ENCODE measurements at regions not wholly inside any gene's neighbourhood (a gene's known extent, or its start where the extent isn't known, plus 50 kb on each side); places are given as distances from the start of the nearest gene placed in this dataset.

- TF ChIP-seq CTCF (IDR thresholded peaks at IDR 0.05) (no peak), POLR2A (IDR thresholded peaks at IDR 0.05) (no peak)
Observed at GRCh38 chr13:24027494-24027893, 130.2 kb upstream of the C1QTNF9B start.
